GM04503 (cell line): ENCODE measurements at regions not wholly inside any gene's neighbourhood (a gene's known extent, or its start where the extent isn't known, plus 50 kb on each side); places are given as distances from the start of the nearest gene placed in this dataset.
A peak's percentile ranks its signal among the peaks of the same experiment; 100 is the strongest.

Source experiments
- DNase-seq: peaks from one replicate; pipeline ENCODE4 v3.0.0-alpha.2; 2012; ENCODE audit warnings: low read depth

DNA sequence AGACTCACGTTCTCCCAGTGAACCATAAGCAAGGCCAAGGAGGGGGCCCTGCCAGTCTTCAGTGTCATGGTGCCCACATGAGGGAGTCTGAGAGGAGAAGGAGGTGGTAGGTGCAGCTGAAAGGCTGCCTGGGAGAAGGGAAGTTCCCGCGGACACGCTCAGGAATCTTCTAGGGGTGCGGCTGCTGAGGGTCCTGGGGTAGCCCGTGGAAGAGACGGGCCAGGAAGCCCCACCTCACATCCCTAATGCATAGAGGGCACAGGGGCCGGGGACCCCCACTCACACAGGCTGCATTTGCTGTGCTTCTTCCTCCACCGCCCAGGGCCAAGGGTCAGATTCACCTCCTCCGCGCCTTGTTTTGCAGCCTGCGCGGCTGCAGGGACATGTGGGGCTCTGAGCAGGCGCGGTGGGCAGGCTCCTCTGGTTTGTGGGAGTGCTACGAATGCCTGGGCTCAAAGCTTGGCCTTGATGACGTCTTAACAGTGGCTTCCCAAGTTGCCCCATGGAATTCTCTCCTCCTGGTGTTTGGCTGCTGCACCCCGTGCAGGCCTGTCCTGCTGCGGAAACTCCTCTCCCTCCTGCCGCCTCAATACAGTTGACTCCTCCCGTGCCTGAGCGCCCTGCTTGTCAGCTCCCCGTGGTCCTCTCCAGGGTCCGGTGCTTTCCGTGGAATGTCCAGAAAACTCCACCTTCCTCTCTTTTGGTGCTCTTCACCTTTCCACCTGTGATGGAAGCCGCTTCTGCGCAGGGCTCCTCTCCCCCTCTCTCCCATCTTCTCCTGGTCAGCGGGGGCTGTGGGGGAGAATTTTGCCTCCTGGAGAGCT is 95.7 kb downstream of the VAPA start:
- no peak for DNase-seq

- DNase-seq: peak; percentile 99
Measured at GRCh38 chr18:10010611-10011015, 96.8 kb downstream of the VAPA start.

DNA sequence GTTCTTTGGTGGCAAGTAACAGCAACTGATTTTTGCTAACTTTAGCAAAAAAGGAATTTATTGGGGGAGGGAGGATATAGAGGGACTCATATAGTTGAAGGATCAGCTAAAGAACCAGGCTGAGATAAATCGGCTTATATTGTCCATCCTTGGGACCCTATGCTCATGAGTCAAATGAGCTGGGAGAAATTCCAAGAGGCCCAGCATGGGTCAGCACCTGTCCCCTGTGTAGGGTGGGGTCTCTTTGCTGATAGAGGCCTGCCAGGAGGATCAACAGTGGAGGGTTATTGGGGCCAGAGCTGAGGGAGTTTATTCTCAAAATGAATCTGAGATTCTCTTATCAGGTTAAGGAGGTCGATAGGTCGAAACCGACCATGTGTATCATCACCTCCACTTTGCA is 97.2 kb downstream of the VAPA start:
- no peak for DNase-seq

- DNase-seq: no peak
Measured at GRCh38 chr18:10011751-10012150, 97.9 kb downstream of the VAPA start.

DNA sequence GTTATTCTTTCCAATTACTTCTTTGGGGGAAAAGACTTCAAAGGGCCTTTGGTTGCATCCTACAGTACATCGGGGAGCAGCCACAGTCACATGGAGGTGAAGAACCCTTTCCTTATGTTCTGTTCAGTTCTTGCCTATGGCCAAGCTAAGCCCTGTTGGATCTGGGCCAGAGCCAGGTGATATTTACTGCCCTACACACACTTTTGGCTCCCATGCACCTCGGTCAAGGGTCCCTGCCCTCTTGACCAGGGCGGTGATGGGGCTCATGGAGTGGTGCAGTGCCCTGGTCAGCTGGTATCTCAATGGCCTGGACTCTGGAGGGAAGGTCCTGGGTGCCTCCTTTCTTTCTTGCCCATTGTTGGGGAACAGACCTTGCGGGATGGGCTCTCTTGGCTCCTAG is 98.7 kb downstream of the VAPA start:
- no peak for DNase-seq

DNA sequence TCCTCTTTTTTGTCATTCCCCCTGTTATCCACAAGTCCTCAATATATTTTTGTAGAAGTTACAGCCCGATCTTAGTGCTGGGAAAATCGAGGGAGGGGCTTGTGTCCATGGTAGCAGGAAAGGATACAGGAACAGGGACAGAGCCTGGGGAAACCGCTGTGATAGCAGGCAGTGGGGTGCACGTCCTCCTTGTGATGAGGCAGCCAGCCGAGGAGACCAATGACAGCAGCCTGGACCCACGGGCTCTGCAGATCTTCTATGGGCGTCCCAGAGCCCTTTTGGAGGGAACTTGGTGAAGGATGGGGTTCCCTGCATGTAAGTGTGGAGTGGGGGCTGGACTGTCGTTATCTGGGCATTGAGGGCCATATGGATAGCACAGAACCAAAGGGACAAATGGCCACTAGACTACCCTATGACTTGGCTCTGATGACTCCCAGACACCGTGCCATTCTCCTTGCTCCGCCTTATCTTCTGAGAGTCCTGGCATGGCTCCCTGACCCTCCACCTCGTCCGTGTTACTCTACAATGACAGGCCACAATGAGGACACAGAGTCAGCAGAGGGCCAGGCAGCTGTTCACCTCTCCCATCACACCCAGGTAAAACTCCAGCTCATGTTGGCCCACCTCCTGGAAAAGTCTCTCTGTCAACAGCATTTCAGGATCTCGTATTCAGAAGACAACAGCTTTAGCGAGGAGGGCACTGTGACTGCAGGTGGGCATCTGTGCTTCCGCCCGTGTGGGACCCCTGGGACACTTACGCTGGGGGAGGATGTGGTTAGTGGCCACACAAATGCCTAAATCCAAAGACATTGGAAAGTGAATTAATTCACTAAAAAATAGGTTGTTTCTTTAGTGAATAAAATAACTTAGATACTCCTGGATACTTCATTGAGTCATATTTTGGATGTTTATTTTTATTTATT is 100.1 kb downstream of the VAPA start:
- no peak for DNase-seq

DNA sequence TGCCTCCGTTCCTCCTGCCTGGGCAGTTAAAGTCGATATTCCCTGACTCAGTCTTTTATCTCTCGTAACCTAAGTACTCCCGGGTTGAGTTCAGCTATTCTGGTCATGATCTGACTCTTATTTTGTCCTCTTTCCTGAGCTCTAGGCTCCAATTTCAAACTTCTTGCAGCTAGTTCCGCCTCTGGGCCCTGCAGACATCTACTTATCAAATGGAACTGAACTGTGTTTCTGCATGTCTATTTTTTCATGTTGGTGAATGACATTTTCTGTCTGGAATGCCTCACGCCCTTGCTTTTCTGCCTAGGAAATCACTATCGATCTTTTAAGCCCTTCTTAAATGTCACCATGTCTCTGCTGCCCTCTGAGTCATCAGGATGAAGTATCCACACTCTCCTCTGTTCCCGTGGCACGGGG is 101.5 kb downstream of the VAPA start:
- DNase-seq: no peak

DNA sequence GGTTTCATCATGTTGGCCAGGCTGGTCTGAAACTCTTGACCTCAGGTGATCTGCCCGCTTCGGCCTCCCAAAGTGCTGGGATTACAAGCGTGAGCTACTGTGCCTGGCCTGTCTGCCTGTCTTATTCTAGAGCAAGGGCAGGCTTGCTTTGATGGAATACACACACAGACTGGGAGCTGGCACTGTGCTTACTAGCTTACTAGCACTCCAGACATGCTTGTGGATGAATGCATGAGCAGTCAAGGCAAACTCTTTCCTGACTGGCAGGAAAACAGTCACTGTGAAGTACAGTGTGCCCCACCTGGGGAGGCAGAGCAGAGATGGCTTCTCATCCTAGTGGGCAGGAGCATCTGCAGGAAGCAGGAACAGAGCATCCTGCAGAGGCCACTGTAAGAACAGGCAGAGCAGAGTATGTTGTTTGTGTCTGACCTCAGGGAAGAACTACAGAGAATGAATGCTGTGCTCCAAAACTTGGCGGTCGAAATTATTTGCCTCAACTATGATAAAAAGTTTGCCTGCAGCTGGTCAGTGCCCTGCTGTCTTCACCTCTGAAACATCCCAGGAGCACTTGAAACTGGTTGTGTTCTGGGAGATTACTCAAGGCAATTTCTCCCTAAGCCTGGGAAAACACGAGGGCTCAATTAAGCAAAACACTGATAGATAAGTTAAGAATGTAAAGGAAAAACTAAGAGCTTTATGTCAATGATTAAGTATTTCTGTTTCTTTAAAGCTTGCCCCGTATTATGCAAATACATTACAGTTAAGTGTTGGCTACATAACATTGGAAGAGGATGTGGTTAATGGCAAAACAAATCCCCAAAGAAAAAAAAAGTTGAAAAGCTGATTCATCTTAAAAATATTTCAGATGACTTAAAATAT is 102.4 kb downstream of the VAPA start:
- DNase-seq: peak; percentile 96

DNA sequence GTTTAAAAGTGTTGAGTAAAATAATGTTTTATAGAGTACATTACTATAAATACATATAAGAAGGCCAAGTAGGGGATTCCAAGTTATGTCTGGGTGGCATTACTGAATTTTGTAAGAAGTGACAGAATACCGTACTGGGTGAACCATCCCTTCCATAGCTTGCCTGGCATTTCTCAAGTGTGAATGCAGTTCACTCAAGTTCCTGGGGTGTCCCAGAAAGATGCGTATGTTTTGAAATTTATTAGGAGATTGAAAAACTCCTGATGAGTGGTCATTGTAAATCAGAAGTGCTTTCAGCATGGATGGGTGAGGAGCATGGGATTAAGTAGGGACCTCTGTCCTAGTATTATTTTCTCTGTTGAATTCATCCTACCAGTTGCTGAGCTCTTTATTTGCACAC is 103.2 kb downstream of the VAPA start:
- no peak for DNase-seq

GRCh38 chr18:10018289-10018688 is 104.5 kb downstream of the VAPA start:
- no peak for DNase-seq

DNA sequence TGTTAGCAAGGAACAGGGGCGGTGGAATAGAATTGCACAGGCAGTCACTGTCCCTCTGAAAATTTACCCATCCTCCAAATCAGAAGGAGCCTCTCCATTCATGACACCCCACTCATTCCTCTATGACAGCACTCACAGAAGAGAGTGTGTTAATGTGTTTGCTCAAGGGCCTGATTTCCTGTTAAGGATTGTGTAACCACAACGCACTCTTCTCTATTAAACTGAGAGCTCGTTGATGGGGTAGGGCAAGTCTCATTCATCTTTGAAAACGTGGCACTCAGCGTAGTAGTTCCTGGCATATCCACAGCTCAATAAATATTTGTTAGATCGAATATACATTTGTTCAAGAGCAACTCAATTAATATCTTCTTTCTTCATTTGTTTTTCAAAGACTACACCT is 106.4 kb downstream of the VAPA start:
- DNase-seq: no peak

DNA sequence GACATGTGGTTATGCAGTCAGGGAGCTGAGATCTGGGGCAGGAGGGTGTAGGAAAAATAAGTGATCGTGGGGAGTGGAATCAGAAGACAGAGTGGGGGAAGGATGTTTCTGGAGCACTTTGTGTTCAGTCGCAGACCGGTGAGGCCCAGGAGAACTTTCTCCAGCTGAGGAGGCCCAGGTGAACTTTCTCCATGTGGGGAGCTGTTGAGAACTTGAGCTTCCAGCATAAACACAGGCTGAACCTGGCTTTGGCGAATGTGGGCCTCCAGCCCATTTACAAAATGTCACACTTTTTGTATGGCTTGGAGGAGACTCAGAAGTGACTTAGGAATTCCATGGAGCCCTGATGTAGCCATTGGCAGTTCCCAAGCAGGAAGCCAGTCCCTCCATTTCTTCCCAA is 108.5 kb downstream of the VAPA start:
- DNase-seq: no peak

GRCh38 chr18:10023853-10024570 is 110.2 kb downstream of the VAPA start:
- DNase-seq: no peak

DNA sequence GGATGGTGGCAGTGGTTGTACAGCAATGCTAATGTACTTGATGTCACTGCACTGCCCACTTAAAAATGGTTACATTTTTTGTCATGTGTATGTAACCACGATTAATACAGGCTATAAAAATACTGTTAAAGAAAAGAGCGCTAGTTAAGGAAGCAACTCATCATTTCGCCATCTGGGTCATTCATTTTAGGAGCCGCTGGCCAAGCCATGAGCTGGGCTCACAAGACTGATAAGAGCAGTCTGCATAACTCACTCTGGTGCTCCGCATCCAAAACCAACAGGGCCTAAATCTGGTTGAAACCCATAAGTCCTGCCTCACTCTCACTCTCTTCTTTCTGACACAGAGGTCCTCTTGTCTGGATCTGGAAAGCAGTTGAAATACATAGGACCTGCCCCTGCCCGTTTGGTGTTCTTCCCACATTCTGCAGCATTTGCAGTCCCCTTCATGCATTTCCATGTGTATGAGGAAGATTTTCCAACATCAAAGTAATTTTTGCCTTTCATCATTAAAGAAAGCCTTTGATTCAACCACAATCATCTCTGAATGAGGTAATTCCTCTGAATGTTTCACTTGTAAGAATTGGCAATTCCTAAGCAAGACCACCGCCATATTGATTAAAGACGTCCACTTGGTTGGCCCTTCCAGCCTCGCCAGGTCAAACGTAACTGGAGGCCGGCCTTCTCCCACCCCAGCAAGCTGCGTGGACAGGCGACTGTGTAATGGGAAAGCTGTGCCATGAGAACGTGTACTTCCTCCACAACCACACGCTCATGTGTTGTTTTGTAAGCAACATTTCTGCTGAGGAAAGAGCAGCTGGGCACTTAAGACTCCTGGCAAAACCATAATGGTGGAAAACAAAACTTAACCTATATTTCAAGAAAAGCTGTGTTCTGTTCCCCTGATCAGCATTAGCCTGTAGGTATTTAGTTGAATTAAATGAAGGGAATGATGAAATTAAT is 112.2 kb downstream of the VAPA start:
- no peak for DNase-seq

DNA sequence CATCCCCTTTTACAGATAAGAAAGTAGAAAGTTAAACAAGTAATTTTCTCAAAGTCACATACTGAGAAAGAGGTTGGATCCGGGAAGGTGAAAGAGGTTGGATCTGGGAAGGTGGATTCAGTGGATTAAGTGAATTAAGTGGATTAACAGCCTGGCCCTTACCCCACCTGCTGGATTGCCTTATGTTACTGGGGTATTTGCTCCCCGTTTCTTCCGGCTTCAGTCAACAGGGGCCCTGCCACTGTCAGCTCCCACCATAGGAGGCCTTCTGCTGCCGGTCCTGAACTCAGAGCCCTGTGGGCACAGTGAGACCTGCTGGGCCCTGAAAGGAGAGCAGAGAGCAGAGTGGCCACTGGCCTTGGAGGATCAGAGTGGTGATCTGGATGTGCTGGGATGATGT is 113.2 kb downstream of the VAPA start:
- DNase-seq: no peak

GRCh38 chr18:10027461-10027860 is 113.6 kb downstream of the VAPA start:
- no peak for DNase-seq

DNA sequence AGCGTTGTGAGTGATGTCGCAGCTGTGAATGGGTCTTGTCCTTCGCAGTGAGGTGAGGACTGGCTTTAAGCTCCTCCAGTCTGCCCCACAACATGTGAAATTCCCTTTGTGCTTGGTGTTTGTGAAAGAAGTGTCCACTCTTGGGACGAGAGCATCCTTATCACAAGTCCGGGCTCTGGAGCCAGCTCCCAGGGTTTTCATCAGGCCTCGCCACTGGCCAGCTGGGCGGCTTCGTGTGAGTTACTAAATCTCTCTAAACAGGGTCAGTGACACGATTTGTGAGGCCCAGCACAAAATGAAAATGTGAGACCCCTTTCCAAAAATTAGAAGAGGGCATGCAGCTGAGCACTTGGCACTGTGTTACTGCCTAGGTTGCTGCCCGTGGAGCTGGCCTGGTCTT is 115.9 kb downstream of the VAPA start:
- no peak for DNase-seq

GRCh38 chr18:10030816-10031541 is 117.2 kb downstream of the VAPA start:
- no peak for DNase-seq

DNA sequence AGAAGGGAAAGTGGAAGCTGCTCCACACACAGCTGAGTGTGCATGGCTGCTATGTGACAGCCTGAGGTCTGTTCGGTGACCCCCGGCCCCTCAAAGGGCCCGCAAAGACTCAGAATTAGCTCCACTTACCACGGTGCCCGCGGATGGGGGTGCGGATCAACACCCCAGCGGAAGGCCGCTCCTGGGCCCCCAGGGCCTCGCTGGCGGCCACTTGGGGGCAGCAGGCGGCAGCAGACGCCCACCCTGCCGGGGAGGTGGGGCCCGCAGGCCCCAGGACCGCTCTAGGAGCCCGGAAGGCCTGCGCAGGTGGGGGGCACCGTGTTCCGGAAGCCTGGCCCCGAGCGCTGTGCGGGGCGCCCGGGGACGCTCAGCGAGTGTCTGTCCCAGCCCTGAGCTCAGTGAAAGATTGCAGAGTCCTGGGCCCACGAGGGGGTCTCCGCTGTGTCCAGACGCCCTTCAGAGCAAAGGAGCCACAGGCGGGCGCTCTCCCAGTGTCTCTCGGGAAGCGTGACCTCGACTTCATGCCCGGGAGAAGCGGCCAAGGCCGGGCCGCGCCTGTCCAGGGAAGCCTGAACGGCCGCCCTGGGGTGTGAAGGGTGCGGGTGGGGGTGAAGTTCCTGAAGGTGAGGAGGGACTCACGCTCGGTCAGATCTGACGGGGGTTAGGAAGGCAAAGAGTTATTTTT is 118.7 kb downstream of the VAPA start:
- no peak for DNase-seq
